Liver (tissue), 3 donors: ENCODE measurements at regions not wholly inside any gene's neighbourhood (a gene's known extent, or its start where the extent isn't known, plus 50 kb on each side); places are given as distances from the start of the nearest gene placed in this dataset.

Experiments
- CTCF ChIP-seq: fragments of 150-350 bp; IDR thresholded peaks from 2 replicates; pipeline ENCODE4 v1.5.1; 2017; ENCODE audit warnings: improper control_type of control experiment, low read depth, low read length; ENCODE audit not compliant: missing input control
- HNF4G ChIP-seq: IDR thresholded peaks from 2 replicates; pipeline ENCODE4 v1.6.1; 2016; ENCODE audit warnings: antibody characterized with exemption
- JUND ChIP-seq, 2 donors: IDR thresholded peaks; 2 replicates each; pipeline ENCODE4 v1.6.1; 2016; ENCODE audit warnings: antibody characterized with exemption in 2 of 2
- MAX ChIP-seq: IDR thresholded peaks from 2 replicates; pipeline ENCODE4 v1.6.1; 2016; ENCODE audit warnings: antibody characterized with exemption
- TAF1 ChIP-seq: conservative IDR thresholded peaks from 2 replicates; pipeline ENCODE4 v1.6.1; 2016; ENCODE audit warnings: antibody characterized with exemption, mild to moderate bottlenecking
- YY1 ChIP-seq: IDR thresholded peaks from 2 replicates; pipeline ENCODE4 v1.6.1; 2016; ENCODE audit warnings: antibody characterized with exemption, mild to moderate bottlenecking
- TF ChIP-seq, protein P1 (sequence below): IDR thresholded peaks from 2 replicates; pipeline ENCODE4 v1.6.1; 2016; ENCODE audit warnings: antibody characterized with exemption
- donor health status: healthy.
- donor health status: healthy.

- no peak for TF ChIP-seq CTCF
- TF ChIP-seq TAF1 = no peak
- no peak for TF ChIP-seq MAX
- TF ChIP-seq HNF4G = no peak
- TF ChIP-seq YY1 = no peak
- no peak for TF ChIP-seq JUND (IDR thresholded peaks at IDR 0.05)
- TF ChIP-seq, protein P1, sequence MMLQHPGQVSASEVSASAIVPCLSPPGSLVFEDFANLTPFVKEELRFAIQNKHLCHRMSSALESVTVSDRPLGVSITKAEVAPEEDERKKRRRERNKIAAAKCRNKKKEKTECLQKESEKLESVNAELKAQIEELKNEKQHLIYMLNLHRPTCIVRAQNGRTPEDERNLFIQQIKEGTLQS = no peak
Measured at GRCh38 chr4:124915073-124915472, 202.5 kb upstream of the ANKRD50 start.
